Stimulated activated CD4-positive, alpha-beta T cell treated with anti-CD3 and anti-CD28 coated beads, Interleukin-12 subunit alpha, Interleukin-12 subunit beta, amount 100 ng/mL, for 4 hours (primary cell): ENCODE measurements at regions not wholly inside any gene's neighbourhood (a gene's known extent, or its start where the extent isn't known, plus 50 kb on each side); places are given as distances from the start of the nearest gene placed in this dataset.
"Not testable (repeated sequence)": the region's sequence is repeated elsewhere in the genome, so short reads cannot be mapped to it uniquely, and the experiment has no call there.

ENCODE experiments used
- DNase-seq: peaks from one replicate; pipeline ENCODE4 v3.0.0-alpha.2; 2020

DNA sequence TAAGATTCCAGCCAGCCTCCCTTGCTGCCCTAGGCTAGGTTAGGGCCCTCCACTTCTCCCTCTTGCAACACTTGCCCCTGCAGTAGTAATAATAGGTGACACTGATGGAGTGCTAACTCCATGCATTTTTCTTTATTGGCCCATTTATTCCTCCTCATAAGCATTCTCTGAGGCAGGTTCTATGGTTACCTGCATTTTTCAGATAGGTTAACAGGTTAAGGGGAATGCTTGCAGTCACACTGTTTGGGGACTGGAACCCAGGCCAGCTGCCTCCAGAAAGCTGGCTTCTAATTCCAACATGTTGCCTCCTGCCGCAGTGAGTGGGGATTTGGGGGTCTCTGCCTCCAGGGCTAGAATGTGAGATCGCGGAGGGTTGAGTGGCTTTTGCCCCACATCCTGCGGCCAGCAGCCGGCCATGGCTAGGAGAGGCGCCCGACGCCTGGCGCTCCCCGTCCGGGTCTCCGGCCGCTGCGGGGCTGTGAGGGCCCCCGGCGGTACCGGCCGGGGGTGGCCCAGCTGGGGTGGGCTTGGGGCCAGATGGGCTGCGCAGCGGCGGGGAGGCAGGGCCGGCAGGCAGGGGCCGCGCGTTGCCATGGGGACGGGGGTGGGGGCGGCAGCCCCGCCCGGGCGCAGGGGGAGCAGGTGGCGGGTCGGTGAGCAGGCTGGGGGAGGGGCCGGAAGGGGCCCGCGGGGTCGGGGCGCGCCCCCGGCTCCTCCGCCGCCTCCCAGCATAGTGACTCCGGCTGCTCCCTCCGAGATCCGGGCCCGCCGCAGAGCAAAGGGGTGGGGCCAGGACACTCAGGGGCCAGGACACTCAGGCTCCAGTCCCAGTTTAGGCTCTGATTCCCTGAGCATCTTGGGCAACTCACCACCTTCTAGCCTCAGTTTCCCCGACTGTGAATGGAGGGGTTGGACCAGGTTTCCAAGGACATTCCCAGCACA lies 68.4 kb upstream of the SSBP3 start:
- DNase-seq: no peak

GRCh38 chr1:54471588-54471987 lies 65.4 kb upstream of the SSBP3 start:
- DNase-seq: no peak

- DNase-seq: not testable (repeated sequence)
Measured at GRCh38 chr1:54469444-54469843, 63.2 kb upstream of the SSBP3 start.

GRCh38 chr1:54468288-54469084 lies 62.3 kb upstream of the SSBP3 start:
- not testable (repeated sequence) for DNase-seq

DNA sequence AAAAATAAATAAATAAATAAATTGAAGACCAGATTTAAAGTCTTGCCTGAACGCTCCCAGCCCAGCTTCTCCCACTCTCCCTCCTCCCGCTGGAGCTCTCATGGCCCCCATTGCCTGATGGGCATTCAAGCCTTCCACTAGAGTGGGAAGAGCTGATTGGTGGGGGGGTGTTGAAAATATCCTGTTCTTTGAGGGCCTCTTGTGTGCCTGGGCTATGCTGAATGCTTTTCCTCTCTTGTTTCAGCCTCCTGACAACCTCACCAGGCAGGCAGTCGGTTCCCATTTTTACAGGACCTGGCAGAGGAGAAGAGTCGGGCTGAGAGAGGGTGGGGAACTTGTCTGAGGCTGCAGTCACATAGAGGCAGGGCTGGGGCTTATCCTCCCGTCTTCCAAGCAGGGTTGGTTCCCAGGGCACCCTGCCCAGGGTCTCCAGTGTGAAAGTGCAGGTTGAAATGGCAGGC lies 59.2 kb upstream of the SSBP3 start:
- DNase-seq: no peak

- DNase-seq: no peak
Measured at GRCh38 chr1:54464477-54465146, 58.4 kb upstream of the SSBP3 start.

- no peak for DNase-seq
Measured at GRCh38 chr1:54464031-54464476, 57.9 kb upstream of the SSBP3 start.

DNA sequence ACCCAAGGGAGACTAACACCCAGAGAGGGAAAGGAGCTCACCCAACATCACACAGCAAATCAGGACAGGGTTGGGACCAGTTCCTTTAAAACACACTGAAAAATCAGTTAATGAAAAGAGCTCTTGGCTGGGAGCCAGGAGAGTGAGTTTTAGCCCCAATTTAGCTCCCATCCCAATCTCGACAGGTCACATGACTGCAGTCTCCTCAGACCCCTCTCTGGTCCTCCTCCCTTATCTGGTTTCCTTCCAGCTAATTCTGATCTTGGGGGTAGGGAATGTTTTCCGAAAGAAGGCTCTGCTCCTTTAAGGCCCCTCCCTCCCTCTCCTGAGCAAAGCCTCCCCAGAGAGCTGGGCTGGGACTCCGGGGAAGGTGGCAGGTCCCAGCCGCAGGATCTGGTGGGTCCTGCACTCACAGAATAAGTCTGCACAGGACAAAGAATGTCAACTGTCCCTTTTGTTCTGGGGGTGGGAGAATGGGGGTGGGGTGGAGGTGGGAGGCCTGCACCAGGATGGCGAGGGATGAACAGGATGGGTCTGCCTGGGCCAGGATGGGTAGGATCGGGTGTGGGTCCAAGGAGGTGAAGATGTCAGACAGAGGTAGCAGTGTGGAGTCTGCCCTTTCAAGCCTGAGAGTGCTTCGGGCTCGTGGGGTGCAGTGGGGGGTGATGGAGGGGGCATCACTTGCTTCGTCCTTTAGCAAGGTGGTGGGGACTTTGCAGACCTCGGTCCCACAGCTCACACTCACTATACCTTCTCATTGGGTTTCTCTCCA lies 57.3 kb upstream of the SSBP3 start:
- no peak for DNase-seq

DNA sequence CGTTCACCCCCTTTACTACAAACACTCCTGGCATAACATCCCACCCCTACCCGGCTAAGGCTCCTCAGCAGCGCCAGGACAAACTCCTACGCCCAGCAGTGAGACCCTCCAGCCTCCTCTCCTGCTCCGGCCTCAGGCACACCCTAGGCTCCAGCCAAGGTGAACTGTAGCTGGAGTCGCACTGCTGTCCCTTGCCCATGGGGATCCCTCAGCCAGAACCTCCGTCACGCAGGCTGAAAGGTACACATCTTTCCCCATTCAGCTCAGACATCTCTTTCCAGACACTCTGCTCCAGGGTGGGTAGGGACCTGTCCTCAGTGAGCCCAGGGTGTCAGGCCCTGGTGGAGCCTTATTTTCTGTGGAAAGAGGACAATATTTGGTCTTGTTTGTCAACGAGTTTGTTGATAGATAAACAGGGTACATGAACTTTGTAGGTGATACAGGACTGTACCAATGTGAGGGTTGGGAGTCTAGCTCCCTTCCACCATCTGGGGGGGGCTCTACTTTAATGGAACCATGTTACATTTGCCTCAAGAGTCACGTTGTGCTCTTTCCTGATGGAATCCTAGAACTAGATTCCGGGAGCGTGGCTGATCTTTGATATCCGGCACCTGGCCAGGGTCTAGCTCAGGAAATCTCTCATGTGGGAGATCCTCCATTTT lies 56.5 kb upstream of the SSBP3 start:
- DNase-seq: no peak

GRCh38 chr1:54461731-54462596 lies 55.8 kb upstream of the SSBP3 start:
- no peak for DNase-seq

DNA sequence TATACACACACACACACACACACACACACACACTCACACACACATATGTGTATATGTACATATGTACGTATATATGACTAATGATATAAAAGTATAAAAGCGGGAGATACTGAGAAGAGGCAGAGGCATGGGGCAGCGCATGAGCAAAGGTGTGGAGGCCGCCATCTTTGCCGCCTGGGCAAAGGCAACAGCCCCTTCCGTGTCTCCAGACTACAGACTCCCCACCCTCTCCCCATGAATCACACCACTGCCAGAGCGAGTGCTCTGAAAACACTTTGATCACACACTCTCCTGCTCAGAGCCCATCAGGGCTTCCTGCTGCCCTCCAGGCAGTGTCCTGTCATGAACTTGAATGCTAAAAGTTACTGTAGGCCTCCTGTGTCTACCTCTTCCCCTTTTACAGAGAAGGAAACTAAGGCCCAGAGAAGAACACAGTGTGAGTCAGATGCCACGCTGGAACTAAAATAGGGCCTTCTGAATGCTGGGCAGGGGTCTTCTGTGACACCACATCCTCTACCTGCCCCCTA lies 54.7 kb upstream of the SSBP3 start:
- no peak for DNase-seq

- DNase-seq: no peak
Measured at GRCh38 chr1:54460351-54460750, 54.2 kb upstream of the SSBP3 start.

DNA sequence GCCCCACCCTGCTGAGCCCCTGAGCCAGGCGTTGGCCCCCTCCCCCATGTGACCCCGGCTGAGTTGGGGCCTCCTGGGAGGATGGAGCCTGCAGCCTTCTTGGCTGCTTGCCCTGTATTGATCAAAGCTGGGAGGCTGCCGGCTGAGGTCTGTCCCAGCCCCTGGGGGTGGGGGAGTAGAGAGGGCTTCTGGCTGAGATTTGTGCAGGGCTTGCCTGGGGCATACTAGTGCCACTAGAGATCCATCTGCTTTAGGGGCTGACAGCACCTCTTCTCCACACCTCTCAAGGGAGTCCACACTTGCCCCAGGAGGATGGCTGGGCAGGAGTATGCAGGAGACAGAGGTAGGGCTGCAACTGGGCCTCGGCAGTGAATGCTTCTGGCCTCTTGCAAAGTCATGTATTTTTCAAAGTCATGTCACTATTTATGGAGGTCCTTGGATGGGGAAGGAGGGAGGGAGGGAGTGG lies 53.6 kb upstream of the SSBP3 start:
- no peak for DNase-seq

DNA sequence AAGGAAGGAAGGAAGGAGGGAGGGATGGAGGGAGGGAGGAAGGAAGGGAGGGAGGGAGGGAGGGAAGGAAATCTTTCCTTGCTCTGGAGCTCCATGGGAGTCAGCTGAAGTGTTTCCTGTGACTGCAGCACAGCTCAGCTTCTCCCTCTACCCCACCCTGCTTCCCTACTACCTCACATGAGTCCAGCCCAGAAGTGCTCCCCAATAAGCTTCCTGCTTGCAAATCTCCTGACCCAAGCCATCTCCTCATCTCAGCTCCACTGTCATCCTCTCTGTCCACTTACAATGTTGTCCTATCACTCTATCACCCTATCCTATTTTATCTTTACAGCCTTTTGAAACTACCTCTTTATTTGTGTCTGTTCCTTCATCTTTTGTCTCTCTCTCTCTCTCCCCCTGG lies 52.9 kb upstream of the SSBP3 start:
- DNase-seq: no peak

GRCh38 chr1:54456921-54457529 lies 50.8 kb upstream of the SSBP3 start:
- no peak for DNase-seq

DNA sequence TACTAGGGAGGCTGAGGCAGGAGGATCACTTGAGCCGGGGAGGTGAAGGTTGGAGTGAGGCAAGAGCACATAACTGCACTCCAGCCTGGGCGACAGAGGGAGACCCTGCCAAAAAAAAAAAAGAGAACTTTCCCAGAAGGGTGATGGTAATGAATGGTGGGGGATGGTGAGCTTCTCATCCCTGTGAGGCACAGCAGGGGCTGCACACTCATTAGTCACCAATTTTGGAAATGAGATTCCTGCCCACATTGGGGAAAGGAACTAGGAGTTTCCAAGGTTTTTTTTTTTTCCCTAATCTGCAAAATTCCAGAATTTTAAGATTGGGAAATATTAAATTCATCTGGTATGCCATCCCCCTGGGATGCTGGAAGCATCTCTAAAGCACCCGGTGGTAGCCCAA lies 50.2 kb upstream of the SSBP3 start:
- DNase-seq: no peak
